AG04449 (cell line): ENCODE measurements at regions not wholly inside any gene's neighbourhood (a gene's known extent, or its start where the extent isn't known, plus 50 kb on each side); places are given as distances from the start of the nearest gene placed in this dataset.

Source experiments
- CTCF ChIA-PET: fragments of 350-600 bp; formaldehyde crosslinking; extraction: SDS; loops from one replicate; lab custom pipeline; 2021; ENCODE audit warnings: antibody characterized with exemption; lab: Yijun Ruan, JAX
- POLR2A ChIA-PET: fragments of 400-600, 350-600 bp; formaldehyde crosslinking; extraction: SDS; loops from one replicate; lab custom pipeline; 2020; ENCODE audit warnings: antibody characterized with exemption, inconsistent platforms; lab: Yijun Ruan, JAX
- DNase-seq: peaks from one replicate; pipeline ENCODE4 v3.0.0-alpha.2; 2010; ENCODE audit warnings: low read depth, low spot score
- H3K4me3 ChIP-seq: 2 replicates; pipeline ENCODE4 v1.5.1; 2011; ENCODE audit warnings: low read depth, mild to moderate bottlenecking, control low read depth, low read length
- TF ChIP-seq, protein P1 (sequence below): IDR thresholded peaks from one replicate; pipeline ENCODE4 v1.5.1; 2011; ENCODE audit warnings: mild to moderate bottlenecking, moderate library complexity, low read length, control low read depth, inconsistent platforms; ENCODE audit not compliant: insufficient read depth; ENCODE audit errors: missing control alignments

DNA sequence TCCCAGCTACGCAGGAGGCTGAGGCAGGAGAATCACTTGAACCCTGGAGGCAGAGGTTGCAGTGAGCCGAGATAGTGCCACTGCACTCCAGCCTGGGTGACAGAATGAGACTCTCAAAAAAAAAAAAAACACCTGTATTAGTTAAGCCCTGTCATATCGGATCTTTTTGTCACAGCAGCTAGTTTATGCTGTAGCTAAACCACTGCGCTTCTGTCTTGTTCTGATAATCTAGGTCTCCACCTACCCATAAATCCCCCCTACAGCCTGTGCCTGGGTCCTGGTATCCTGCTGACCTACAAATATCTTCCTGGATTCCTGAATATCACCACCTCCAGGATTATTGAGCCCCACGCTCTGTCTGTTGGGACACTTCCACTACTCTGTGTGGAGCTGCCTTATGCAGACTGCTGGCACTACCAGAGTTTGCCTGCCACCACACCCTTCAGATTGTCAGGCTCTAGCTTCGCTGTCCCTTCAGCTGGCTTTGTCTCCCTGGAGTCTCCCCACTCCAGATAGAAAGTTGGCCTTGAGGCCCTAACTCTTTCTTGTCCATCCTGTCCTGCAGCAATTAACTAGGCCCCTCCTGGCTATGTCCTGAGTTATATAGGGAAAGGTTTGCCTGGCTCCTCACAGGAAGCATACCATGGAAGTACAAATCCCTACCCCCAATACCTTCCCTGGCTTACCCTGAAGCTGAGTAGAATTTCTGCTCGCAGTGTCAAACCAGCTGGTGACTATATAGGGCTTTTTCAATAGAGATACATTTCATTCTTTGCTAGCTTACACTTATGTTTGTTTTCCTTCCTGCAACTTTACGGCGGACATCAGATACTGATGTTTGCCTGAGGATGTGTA, 136.0 kb upstream of the SERTAD2 start:
- POLR2A ChIA-PET = no interaction called here
- DNase-seq = no peak
- no peak overlapping the region for H3K4me3 ChIP-seq
- TF ChIP-seq, protein P1, sequence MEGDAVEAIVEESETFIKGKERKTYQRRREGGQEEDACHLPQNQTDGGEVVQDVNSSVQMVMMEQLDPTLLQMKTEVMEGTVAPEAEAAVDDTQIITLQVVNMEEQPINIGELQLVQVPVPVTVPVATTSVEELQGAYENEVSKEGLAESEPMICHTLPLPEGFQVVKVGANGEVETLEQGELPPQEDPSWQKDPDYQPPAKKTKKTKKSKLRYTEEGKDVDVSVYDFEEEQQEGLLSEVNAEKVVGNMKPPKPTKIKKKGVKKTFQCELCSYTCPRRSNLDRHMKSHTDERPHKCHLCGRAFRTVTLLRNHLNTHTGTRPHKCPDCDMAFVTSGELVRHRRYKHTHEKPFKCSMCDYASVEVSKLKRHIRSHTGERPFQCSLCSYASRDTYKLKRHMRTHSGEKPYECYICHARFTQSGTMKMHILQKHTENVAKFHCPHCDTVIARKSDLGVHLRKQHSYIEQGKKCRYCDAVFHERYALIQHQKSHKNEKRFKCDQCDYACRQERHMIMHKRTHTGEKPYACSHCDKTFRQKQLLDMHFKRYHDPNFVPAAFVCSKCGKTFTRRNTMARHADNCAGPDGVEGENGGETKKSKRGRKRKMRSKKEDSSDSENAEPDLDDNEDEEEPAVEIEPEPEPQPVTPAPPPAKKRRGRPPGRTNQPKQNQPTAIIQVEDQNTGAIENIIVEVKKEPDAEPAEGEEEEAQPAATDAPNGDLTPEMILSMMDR = no peak
- CTCF ChIA-PET = interaction anchor here (0.6 to 0.7 kb wide), 2 partner anchors 9 to 16 kb away, joined by 3 read pairs; no protein-coding TSS in a partner anchor

DNA sequence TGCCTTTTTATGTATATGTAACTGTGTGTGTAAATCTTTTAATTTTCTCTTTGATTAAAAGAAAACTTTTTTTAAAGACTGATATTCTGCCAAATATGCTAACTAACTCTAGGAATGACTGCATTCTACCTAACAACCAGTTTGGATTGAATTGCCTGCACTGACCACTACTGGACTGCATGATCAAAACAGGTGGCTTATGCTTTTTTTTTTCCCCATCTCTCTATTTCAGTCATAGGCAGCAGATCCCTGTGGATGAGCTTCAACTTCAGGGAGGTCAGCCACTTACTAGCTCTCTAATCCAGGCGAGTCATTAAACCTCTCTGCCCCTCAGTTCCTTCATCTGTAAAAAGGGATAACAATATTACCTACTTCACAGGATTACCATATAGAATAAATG, 138.6 kb upstream of the SERTAD2 start:
- H3K4me3 ChIP-seq = no peak overlapping the region
- DNase-seq = no peak
- TF ChIP-seq, protein P1 = no peak
- CTCF ChIA-PET = interaction anchor here (1.7 kb wide), 1 partner anchor 39 kb away, joined by 4 read pairs; no protein-coding TSS in a partner anchor
- POLR2A ChIA-PET = no interaction called here

DNA sequence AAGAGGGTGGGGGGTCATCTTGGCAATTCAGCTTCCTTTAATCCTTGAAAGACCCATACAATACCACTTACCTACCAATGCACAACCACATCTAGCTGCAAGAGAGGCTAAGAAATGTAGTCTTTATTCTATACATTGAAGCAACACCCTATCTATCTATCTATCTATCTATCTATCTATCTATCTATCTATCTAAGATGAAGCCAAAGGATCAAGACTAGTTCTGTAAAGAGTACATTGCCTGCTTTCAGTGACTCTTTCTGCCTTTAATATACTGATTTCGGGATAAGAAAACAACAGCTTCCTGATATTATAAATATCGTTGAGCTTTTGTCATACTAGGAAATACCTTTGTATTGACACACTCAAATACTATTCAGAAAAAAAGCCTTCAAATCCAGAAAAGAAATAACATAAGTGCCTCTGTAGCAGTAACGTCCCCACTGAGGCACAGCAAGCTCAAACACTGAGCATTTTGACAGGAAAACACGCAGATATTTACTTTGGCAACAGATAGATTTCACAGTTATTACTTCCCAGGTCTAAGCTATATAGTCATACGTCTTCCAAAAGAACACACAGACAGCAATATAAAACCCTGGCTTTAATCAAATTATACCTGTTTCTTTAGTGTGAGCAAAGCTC, 139.4 kb upstream of the SERTAD2 start:
- no peak overlapping the region for H3K4me3 ChIP-seq
- CTCF ChIA-PET = interaction anchor here (1.2 to 1.7 kb wide), 3 partner anchors 9 to 38 kb away, joined by 4 to 5 read pairs (median 5); no protein-coding TSS in a partner anchor
- TF ChIP-seq, protein P1 = no peak
- DNase-seq = no peak
- POLR2A ChIA-PET = interaction anchor here (1.0 to 1.2 kb wide), 2 partner anchors 11 to 26 kb away, joined by 3 read pairs; no protein-coding TSS in a partner anchor

DNA sequence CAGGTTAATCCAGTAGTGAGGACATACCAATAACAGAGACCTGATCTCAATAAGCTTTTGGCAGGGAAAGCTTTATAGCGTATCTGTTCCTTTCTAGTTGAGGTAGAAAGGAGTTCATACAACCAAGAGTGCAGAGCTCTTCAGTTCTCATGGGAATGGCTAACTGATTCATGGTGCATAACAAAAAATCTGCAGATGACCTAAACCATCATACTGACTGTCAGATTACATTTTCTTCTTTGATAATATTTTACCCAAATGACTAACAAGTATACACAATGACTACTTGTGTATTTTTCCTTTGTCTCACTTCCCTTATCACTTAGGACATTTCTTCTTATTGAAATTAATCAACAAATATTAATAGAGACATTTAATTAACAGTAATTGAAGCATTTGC, 140.0 kb upstream of the SERTAD2 start:
- CTCF ChIA-PET = interaction anchor here (1.0 to 1.5 kb wide), 3 partner anchors 9 to 13 kb away, joined by 3 to 5 read pairs (median 5); no protein-coding TSS in a partner anchor
- POLR2A ChIA-PET = interaction anchor here (1.0 to 1.2 kb wide), 2 partner anchors 12 to 26 kb away, joined by 3 read pairs; no protein-coding TSS in a partner anchor
- TF ChIP-seq, protein P1 = no peak
- DNase-seq = no peak
- H3K4me3 ChIP-seq = no peak overlapping the region

DNA sequence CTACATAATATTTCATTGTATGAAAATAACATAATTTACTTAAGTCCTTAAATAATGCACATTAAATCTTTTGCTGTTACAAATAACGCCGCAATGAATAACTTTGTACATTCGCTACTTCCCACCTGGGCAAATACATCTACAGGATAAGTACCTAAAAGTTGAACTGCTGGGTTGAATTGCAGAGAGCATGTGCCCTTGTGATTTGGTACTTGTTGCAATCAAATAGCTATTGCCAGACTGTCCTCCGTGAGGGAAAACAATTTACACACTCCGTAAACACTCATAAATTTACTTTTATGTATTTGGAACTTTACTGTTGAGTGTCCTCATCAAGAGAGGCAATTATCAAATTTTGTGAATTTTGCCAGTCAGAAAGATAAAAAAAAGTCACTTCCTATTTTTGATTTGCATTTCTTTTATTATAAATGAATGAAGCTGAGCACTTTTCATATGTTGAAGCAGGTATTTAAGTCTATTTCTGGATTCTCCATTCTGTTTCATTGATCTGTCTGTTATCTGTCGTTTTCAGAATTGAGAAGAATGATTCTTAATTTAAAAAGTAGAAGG, 140.8 kb upstream of the SERTAD2 start:
- POLR2A ChIA-PET = no interaction called here
- TF ChIP-seq, protein P1 = no peak
- no peak overlapping the region for H3K4me3 ChIP-seq
- CTCF ChIA-PET = interaction anchor here (0.8 to 1.5 kb wide), 3 partner anchors 12 to 19 kb away, joined by 3 to 5 read pairs (median 3); no protein-coding TSS in a partner anchor
- DNase-seq = no peak
